Astrocyte of the hippocampus (primary cell): ENCODE measurements at regions not wholly inside any gene's neighbourhood (a gene's known extent, or its start where the extent isn't known, plus 50 kb on each side); places are given as distances from the start of the nearest gene placed in this dataset.

Source experiments
- DNase-seq: peaks from one replicate; pipeline ENCODE4 v3.0.0; 2011; ENCODE audit warnings: low read depth, low spot score

GRCh38 chr17:34420254-34420766 is 57.3 kb upstream of the CCL1 start:
- DNase-seq: peak; percentile 81

DNA sequence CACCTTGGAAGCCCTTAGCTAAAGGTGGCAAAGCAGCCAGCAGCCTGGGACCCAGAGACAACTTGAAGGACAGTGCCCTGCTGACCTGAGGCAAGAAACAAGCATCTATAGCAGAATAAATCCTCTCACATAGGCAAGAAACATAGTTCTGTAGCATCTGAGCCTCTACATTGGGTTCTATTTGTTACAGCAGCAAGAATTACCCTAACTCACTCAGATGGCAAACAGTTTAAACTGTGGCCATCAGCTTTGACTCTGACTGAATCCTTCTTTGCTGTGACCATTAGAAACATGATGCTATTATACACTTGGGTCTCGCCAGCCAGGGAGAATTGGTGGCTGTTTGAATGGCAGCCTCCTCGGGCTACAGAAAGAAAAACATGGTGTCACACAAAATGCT is 53.1 kb upstream of the CCL1 start:
- no peak for DNase-seq

- DNase-seq: no peak
These were observed 51.3 kb upstream of the CCL1 start for GRCh38 chr17:34414339-34414738.

DNA sequence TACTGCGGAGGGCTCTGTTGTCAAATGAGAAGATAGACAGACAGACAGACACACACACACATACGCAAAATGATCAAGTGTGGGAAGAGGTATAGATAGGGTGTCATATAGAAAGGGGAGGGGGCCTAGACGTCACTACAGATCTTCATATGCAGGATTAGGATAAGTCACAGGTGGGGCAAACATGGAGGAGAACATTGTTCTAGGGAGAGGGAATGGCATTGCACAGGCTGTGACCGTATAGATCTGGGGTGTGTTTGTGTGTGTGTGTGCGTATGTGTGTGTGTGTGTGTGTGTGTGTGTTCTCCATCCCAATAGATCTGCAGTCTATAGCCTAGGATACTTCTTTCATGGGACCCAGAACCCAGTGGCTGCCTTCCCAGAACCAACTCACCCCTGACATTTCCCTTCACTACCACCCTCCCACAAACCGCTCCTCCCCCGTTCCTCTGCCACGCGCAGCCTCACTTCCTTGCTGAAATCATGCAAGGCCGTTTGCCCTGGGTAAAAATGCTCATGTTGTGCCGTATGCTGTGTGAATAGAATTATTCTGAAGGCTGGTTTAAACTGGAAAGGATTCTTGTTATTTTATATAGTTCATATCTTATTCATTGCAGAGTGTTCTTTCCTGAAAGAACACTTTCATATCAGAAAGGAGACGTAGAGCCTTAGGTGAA is 50.5 kb upstream of the CCL1 start:
- no peak for DNase-seq

DNA sequence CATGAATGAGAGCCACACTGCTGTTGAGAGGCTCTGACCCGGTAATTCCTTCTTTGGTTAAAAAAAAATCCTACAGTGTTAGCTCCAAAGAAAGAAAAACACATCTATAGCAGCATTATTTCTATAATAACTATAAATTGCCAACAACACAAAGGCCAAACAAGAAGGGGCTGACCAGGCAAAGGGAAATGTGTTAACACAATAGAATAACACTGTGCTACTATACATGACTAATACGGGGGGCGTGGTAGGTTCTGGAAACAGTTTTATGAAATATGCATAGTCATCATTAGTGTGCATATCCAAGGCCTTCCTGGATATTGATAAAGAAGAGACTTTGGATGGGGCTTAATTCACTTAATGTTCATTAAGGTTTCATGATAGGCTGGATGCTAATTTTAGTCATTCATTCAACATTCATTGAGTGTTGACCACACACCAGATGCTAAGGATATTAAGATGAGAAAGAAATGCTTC is 50.0 kb upstream of the CCL1 start:
- no peak for DNase-seq
